ENCODE measurements at regions not wholly inside any gene's neighbourhood (a gene's known extent, or its start where the extent isn't known, plus 50 kb on each side); places are given as distances from the start of the nearest gene placed in this dataset.

DNA sequence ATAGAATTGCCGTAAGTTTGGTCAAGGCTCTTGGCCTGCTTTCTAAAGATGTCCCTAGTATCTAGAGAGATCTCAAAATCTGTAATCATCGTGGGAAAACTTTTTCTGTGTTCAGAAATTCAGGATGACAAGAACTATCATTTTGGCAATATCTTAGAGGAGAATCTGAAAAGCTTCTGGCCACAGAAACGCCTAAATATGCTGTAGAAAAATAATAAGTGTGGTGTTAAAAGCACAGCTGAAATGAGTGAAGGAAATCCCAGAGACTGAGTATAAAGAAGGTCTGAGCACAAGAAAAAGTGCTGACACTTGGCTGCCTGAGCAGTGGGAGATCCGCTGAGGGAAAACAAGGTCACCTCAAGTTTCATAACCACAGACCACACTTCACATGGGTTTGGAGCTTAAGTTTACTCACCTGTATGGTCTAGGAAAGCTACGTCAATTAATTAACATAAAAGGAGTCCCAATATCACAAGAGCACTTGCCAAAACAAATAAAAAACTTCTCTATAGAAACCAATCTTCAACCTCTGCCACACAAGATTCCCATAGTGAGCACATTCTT, 235.2 kb upstream of the IRF2BP2 start:
- H3K27me3 ChIP-seq (ENCODE audit: control insufficient read depth in 1 of 2, insufficient read depth in 2 of 2, low read length in 2 of 2) = no peaks in the 10 kb centered on the region
- 87% methylated on average over 5 of the region's 5 CpGs for WGBS (ENCODE audit: low lambda C conversion rate)
- CTCF ChIA-PET (ENCODE audit: low intra/inter-chr PET ratio, low total read pairs) = no interaction called here
- H3K4me3 ChIP-seq (replicated peaks in 1 of 3; ENCODE audit: insufficient read depth in 1 of 3, low read depth in 2 of 3, low read length in 3 of 3) = no peak overlapping the region
- no peak overlapping the region for H3K9ac ChIP-seq (ENCODE audit: insufficient read depth, low read depth, low read length)
- no peak for TF ChIP-seq SRY (CRISPR knock-in tag; IDR thresholded peaks at IDR 0.05)
- TF ChIP-seq, protein P1, sequence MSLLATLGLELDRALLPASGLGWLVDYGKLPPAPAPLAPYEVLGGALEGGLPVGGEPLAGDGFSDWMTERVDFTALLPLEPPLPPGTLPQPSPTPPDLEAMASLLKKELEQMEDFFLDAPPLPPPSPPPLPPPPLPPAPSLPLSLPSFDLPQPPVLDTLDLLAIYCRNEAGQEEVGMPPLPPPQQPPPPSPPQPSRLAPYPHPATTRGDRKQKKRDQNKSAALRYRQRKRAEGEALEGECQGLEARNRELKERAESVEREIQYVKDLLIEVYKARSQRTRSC (CRISPR knock-in tag; IDR thresholded peaks at IDR 0.05; ENCODE audit: low read depth) = no peak
- no peak for TF ChIP-seq GATA4 (IDR thresholded peaks at IDR 0.05; ENCODE audit: borderline replicate concordance, low read depth)
- TF ChIP-seq ZNF367 (CRISPR knock-in tag; IDR thresholded peaks at IDR 0.05; ENCODE audit: borderline replicate concordance) = no peak
- TF ChIP-seq KLF12 (CRISPR knock-in tag; IDR thresholded peaks at IDR 0.05; ENCODE audit: borderline replicate concordance) = no peak
- TF ChIP-seq ZNF124 (CRISPR knock-in tag; IDR thresholded peaks at IDR 0.05) = no peak
- TF ChIP-seq, protein P2, sequence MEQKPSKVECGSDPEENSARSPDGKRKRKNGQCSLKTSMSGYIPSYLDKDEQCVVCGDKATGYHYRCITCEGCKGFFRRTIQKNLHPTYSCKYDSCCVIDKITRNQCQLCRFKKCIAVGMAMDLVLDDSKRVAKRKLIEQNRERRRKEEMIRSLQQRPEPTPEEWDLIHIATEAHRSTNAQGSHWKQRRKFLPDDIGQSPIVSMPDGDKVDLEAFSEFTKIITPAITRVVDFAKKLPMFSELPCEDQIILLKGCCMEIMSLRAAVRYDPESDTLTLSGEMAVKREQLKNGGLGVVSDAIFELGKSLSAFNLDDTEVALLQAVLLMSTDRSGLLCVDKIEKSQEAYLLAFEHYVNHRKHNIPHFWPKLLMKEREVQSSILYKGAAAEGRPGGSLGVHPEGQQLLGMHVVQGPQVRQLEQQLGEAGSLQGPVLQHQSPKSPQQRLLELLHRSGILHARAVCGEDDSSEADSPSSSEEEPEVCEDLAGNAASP (CRISPR knock-in tag; IDR thresholded peaks at IDR 0.05; ENCODE audit: borderline replicate concordance) = no peak
- TF ChIP-seq, protein P3, sequence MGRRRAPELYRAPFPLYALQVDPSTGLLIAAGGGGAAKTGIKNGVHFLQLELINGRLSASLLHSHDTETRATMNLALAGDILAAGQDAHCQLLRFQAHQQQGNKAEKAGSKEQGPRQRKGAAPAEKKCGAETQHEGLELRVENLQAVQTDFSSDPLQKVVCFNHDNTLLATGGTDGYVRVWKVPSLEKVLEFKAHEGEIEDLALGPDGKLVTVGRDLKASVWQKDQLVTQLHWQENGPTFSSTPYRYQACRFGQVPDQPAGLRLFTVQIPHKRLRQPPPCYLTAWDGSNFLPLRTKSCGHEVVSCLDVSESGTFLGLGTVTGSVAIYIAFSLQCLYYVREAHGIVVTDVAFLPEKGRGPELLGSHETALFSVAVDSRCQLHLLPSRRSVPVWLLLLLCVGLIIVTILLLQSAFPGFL (CRISPR knock-in tag; IDR thresholded peaks at IDR 0.05) = no peak
- TF ChIP-seq, protein P4, sequence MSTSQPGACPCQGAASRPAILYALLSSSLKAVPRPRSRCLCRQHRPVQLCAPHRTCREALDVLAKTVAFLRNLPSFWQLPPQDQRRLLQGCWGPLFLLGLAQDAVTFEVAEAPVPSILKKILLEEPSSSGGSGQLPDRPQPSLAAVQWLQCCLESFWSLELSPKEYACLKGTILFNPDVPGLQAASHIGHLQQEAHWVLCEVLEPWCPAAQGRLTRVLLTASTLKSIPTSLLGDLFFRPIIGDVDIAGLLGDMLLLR (CRISPR knock-in tag; IDR thresholded peaks at IDR 0.05) = no peak
- TF ChIP-seq, protein P5, sequence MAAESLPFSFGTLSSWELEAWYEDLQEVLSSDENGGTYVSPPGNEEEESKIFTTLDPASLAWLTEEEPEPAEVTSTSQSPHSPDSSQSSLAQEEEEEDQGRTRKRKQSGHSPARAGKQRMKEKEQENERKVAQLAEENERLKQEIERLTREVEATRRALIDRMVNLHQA (CRISPR knock-in tag; IDR thresholded peaks at IDR 0.05) = no peak
- no peak for TF ChIP-seq ELF1 (CRISPR knock-in tag; IDR thresholded peaks at IDR 0.05)
- TF ChIP-seq, protein P6, sequence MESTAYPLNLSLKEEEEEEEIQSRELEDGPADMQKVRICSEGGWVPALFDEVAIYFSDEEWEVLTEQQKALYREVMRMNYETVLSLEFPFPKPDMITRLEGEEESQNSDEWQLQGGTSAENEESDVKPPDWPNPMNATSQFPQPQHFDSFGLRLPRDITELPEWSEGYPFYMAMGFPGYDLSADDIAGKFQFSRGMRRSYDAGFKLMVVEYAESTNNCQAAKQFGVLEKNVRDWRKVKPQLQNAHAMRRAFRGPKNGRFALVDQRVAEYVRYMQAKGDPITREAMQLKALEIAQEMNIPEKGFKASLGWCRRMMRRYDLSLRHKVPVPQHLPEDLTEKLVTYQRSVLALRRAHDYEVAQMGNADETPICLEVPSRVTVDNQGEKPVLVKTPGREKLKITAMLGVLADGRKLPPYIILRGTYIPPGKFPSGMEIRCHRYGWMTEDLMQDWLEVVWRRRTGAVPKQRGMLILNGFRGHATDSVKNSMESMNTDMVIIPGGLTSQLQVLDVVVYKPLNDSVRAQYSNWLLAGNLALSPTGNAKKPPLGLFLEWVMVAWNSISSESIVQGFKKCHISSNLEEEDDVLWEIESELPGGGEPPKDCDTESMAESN (CRISPR knock-in tag; conservative IDR thresholded peaks at IDR 0.05) = no peak
- no peak for TF ChIP-seq AHR (CRISPR knock-in tag; IDR thresholded peaks at IDR 0.05)
- no peak for TF ChIP-seq FOXP1 (IDR thresholded peaks at IDR 0.05)
- TF ChIP-seq FOXP1 (CRISPR knock-in tag; IDR thresholded peaks at IDR 0.05) = no peak
- TF ChIP-seq PRMT3 (CRISPR knock-in tag; IDR thresholded peaks at IDR 0.05; ENCODE audit: borderline replicate concordance, low read depth) = no peak
- TF ChIP-seq TBP (CRISPR knock-in tag; IDR thresholded peaks at IDR 0.05) = no peak
- no peak for TF ChIP-seq ZSCAN30 (CRISPR knock-in tag; IDR thresholded peaks at IDR 0.05)
- no peak for TF ChIP-seq PCBP2 (optimal IDR thresholded peaks at IDR 0.05; ENCODE audit: low read depth, low read length, poor library complexity, severe bottlenecking)
- no peak for TF ChIP-seq STAT5B (CRISPR knock-in tag; IDR thresholded peaks at IDR 0.05)
- no peak for TF ChIP-seq JUNB (CRISPR knock-in tag; IDR thresholded peaks at IDR 0.05; ENCODE audit: borderline replicate concordance)
- no peaks in the 10 kb centered on the region for H4K20me1 ChIP-seq (ENCODE audit: insufficient read depth, low read length)
- DNase-seq (ENCODE audit: low spot score) (no peak), FAIRE-seq (peak; percentile 8), ATAC-seq (no peak)
- H3K4me2 ChIP-seq (ENCODE audit: low read depth, low read length) = no peak overlapping the region
- H3K27ac ChIP-seq (ENCODE audit: extremely low read length, insufficient read depth, low read length) = no peak overlapping the region
- H3K36me3 ChIP-seq (replicated peaks in 1 of 2; ENCODE audit: control insufficient read depth in 1 of 2, insufficient read depth in 2 of 2, low read length in 2 of 2) = no peaks in the 10 kb centered on the region; a peak in 1 of 5 replicates
- in situ Hi-C loops (cut with HindIII; ENCODE audit: extremely low pct_ligation_motif_present, low pct_unique_long_range_greater_than_20kb) (no loop called here), intact Hi-C loops (cut with micrococcal nuclease; ENCODE audit: unreplicated experiment) (no loop called here)
- H2AFZ ChIP-seq (ENCODE audit: low read length) = no peak overlapping the region
- POLR2A ChIA-PET = interaction anchor here (0.7 to 1.6 kb wide), 2 partner anchors 30 to 203 kb away, joined by 3 read pairs; no protein-coding TSS in a partner anchor
- no peaks in the 10 kb centered on the region for H3K9me3 ChIP-seq (ENCODE audit: low read length)
- BruUV-seq (replicated peaks) = no TSS peak
- H3K4me1 ChIP-seq (ENCODE audit: insufficient read depth, low read length) = peaks cover 23% of the 10 kb centered on the region
- no peaks in the 10 kb centered on the region for H3K79me2 ChIP-seq (ENCODE audit: insufficient read depth, low read length)
